ENCODE measurements at regions not wholly inside any gene's neighbourhood (a gene's known extent, or its start where the extent isn't known, plus 50 kb on each side); places are given as distances from the start of the nearest gene placed in this dataset.

DNA sequence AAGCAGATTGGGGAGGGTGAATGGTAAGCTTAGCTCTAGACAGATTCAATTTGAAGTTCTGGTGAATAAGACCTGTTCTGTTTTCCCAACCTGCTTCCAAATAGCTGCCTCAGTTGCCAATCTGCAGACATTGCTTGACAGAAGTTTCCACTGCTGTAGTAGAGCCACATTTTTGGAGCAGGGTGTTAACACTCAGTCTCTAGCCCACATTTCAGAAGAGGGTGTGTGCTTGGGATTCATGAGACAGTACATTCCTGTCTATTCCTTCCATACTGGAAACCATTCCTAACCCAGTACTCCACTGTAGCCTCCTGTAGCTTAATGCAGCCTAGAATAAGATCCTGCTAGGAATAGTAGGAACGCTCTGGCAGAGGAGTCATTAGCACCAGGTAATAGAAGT lies 450.5 kb downstream of the NUF2 start:
- DNase-seq (ENCODE audit: low spot score), result no peak
- H3K4me3 ChIP-seq, result no peak overlapping the region
- H3K27ac ChIP-seq, result no peak overlapping the region
- TF ChIP-seq, protein P1, sequence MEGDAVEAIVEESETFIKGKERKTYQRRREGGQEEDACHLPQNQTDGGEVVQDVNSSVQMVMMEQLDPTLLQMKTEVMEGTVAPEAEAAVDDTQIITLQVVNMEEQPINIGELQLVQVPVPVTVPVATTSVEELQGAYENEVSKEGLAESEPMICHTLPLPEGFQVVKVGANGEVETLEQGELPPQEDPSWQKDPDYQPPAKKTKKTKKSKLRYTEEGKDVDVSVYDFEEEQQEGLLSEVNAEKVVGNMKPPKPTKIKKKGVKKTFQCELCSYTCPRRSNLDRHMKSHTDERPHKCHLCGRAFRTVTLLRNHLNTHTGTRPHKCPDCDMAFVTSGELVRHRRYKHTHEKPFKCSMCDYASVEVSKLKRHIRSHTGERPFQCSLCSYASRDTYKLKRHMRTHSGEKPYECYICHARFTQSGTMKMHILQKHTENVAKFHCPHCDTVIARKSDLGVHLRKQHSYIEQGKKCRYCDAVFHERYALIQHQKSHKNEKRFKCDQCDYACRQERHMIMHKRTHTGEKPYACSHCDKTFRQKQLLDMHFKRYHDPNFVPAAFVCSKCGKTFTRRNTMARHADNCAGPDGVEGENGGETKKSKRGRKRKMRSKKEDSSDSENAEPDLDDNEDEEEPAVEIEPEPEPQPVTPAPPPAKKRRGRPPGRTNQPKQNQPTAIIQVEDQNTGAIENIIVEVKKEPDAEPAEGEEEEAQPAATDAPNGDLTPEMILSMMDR (IDR thresholded peaks at IDR 0.05), result no peak

DNA sequence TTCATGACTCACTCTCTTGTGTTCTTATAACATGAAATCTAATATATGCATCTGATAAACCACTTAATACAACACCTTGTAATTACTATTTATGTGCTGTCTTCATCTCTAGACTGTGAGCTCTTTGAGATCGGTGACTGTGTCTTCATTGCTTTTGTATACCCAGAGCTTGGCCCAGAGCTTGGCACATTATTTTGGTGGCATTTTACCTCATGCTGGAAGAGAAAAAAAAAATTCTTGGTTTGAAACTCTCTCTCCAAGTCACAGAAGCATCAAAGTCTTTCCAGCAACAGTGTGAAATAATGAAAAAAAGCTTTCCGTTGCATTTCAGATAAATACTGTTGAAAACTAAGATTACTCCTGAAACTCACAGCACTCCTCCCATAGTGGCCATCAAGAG lies 451.6 kb downstream of the NUF2 start:
- Histone ChIP-seq H3K27ac (no peak overlapping the region), H3K4me3 (no peak overlapping the region)
- DNase-seq (ENCODE audit: low spot score), result no peak
- TF ChIP-seq, protein P1 (IDR thresholded peaks at IDR 0.05), result no peak

DNA sequence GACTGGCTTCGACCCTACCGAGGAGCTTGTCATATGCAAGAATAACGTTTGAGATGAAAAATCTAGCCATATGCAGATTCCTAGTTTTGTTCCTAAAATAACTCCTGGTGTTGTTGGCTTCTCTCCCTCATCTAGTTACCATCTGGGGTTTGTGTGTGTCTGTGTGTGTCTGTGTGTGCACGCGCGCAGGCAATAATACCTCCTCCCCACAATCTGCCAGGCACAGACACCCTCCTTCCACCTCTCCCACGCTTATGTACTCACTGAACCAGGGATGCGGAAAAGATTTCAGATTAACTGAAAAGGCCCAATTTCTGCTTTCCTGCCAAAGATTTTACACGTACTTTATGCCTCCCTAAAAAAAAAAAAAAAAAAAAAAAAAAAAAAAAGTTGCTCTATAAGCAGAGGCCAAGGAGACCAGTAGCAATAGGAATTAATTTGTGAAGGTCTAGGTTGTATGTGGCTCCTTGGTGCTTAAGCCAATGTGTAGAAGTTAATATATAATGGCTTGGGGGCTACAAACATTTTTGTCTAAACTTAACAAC lies 452.7 kb downstream of the NUF2 start:
- TF ChIP-seq, protein P1 (IDR thresholded peaks at IDR 0.05), result no peak
- Histone ChIP-seq H3K27ac (no peak overlapping the region), H3K4me3 (no peak overlapping the region)
- no peak for DNase-seq (ENCODE audit: low spot score)

DNA sequence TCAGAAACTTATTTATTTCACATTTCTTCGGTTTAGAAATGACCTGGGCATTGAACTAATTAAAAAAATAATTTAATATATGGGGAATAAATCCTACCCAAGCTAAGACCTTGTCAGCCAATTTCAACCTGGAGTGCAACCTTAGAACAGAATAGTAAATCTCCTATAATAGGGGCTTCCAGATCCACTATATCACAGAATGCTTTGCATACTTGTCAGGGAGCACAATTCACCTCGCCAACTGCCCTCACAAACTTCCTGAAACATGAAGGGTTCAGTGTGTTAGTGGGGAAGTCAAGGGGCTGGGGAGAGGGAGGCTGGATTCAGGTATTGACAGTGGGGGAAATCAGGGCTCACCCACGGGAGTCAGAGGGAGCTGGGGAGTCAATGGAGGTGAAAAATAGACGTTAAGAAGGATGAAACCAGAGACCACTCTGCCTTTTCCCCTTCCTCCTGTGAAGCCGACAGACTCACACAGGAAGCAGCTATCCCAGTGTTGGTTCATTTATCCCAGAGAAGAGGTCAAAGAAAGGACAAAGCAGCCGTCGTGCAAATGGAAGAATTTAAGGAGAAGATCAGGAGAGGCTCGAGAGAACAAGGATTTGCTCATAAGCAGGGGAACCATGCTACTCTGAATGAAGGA lies 453.3 kb downstream of the NUF2 start:
- DNase-seq (ENCODE audit: low spot score), result no peak
- TF ChIP-seq, protein P1 (IDR thresholded peaks at IDR 0.05), result no peak
- H3K27ac ChIP-seq, result no peak overlapping the region
- no peak overlapping the region for H3K4me3 ChIP-seq

DNA sequence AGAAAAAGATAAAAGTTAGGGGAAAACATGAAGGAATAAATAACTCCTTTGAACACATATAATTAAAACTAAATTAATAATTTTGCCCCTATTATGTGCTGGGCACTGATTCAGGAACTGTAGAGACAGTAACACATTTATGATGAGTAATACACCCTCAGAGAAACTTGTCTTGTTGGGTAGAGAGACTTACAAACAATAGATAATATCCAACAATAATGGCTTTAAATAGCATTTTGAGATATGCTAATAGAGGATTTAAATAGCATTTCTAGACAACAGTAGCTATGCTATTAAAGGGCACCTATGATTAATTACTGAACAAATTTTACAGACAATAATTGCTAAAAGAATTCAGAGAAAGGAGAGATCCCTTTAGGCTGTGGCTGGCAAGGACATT lies 455.5 kb downstream of the NUF2 start:
- H3K27ac ChIP-seq, result no peak overlapping the region
- TF ChIP-seq, protein P1 (IDR thresholded peaks at IDR 0.05), result no peak
- DNase-seq (ENCODE audit: low spot score), result no peak
- H3K4me3 ChIP-seq, result no peak overlapping the region

DNA sequence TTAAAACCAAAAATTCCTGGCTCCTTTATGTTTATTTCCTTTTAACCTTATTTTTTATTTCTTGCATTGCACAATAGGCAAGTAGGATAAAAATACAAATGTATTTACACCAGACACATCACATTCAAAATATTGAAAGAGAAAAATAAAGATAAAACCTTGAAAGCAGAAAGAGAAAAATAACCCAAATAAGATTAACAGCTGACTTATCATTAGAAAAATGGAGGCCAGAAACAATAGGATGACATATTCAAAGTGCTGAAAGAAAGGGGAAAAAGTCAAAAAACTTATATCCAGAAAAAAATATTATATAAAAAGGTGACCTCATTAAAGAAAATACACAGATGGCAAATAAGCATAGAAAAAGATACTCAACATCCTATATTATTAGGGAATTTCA lies 459.4 kb downstream of the NUF2 start:
- TF ChIP-seq, protein P1 (IDR thresholded peaks at IDR 0.05), result no peak
- no peak overlapping the region for H3K4me3 ChIP-seq
- DNase-seq (ENCODE audit: low spot score), result no peak
- no peak overlapping the region for H3K27ac ChIP-seq

DNA sequence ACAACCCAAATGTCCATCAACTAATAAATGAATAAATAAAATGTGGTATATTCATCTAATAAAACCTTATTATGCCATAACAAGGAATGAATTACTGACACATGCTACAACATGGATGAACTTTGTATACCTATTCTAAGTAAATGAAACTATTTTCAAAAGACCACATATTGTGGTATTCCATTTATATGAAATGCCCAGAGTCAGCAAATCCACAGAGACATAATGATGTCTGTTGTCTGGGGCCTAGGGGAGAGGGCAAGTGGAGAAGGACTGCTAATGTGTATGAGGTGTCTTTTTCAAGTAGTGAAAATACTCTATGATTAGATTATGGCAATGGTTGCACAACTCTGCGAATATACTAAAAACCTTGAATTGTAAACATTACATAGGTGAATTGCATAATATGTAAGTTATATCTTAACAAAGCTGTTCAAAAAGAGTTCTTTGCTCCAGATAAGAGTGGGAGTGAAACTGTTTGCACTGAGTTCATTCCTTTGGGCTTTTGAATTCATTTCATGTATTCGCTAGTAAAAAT lies 464.2 kb downstream of the NUF2 start:
- no peak for DNase-seq (ENCODE audit: low spot score)
- Histone ChIP-seq H3K4me3 (no peak overlapping the region), H3K27ac (no peak overlapping the region)
- TF ChIP-seq, protein P1 (IDR thresholded peaks at IDR 0.05), result no peak

Measured in coronary artery (tissue), 2 donors.